Hypothalamus (tissue), 51 donors: ENCODE measurements at regions not wholly inside any gene's neighbourhood (a gene's known extent, or its start where the extent isn't known, plus 50 kb on each side); places are given as distances from the start of the nearest gene placed in this dataset.
"Not testable (repeated sequence)": the region's sequence is repeated elsewhere in the genome, so short reads cannot be mapped to it uniquely, and the experiment has no call there.

Experiments
- DNase-seq, 51 donors: peaks; one replicate each; lab custom pipeline; 2025; lab: John Stamatoyannopoulos, UW

GRCh38 chr9:708182-708550 is 133.3 kb upstream of the DMRT1 start:
- peak in 1 of 51 donors; percentile 74 for DNase-seq

DNA sequence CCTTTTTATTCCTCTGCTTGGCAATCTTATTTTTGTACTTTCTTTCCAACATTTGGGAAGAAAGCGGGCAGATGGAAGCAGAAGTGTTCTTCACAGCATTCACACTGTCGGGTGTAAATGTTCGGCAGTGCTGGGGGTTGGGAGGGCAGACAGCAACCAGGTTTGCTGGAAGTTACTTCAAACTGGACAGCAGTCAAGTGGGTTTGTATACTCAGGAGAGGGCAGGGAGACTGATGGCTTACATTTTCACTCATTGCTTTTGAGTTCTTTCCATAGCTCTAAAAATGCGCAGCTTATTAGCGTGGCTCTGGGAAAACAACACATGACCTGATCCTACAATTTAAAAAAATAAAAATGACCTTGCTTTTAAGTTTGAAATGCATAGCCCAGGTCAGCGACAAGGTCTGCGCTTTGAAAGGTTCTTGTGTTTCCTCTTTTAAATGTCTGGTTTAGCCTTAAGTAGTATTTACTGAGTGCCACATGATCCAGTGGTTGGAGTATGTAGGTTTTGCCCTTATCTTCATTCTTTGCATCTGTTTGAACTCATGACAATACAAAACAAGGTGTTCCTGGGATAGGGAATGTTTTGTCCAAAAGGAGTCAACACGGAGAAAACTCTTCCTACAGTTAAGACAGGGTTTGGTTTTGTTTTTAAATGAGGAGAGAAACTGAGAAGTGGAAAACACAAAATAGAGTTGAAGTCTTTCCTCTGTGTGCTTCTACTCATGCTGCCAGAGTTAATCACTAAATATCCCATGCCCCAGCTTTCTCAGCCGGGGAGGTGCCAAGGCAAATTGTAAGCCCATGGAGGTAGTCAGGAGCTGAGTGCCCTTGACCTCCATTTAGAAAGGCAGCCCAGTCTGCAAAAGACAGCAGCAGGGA is 132.7 kb upstream of the DMRT1 start:
- peak in 1 of 51 donors; percentile 74 for DNase-seq

GRCh38 chr9:710951-711745 is 130.3 kb upstream of the DMRT1 start:
- no peak for DNase-seq

DNA sequence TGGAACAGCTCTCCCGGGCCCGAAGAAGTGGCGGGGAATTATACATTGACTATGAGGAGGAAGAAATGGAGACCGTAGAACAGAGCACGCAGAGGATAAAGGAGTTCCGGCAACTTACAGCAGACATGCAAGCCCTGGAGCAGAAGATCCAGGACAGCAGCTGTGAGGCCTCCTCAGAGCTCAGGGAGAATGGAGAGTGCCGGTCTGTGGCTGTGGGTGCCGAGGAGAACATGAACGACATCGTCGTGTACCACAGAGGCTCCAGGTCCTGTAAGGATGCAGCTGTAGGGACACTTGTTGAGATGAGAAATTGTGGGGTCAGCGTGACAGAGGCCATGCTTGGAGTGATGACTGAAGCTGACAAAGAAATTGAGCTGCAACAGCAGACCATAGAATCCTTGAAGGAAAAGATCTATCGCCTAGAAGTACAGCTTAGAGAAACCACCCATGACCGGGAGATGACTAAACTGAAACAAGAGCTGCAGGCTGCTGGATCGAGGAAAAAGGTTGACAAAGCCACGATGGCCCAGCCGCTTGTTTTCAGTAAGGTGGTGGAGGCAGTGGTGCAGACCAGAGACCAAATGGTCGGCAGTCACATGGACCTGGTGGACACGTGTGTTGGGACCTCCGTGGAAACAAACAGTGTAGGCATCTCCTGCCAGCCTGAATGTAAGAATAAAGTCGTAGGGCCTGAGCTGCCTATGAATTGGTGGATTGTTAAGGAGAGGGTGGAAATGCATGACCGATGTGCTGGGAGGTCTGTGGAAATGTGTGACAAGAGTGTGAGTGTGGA is 129.5 kb upstream of the DMRT1 start:
- DNase-seq, result no peak

DNA sequence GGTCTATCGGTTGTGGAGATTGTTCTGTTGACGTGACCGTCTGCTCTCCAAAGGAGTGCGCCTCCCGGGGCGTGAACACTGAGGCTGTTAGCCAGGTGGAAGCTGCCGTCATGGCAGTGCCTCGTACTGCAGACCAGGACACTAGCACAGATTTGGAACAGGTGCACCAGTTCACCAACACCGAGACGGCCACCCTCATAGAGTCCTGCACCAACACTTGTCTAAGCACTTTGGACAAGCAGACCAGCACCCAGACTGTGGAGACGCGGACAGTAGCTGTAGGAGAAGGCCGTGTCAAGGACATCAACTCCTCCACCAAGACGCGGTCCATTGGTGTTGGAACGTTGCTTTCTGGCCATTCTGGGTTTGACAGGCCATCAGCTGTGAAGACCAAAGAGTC is 128.9 kb upstream of the DMRT1 start:
- no peak for DNase-seq

GRCh38 chr9:713091-713490 is 128.4 kb upstream of the DMRT1 start:
- no peak for DNase-seq

- no peak for DNase-seq
These were observed 126.8 kb upstream of the DMRT1 start for GRCh38 chr9:714675-715074.

DNA sequence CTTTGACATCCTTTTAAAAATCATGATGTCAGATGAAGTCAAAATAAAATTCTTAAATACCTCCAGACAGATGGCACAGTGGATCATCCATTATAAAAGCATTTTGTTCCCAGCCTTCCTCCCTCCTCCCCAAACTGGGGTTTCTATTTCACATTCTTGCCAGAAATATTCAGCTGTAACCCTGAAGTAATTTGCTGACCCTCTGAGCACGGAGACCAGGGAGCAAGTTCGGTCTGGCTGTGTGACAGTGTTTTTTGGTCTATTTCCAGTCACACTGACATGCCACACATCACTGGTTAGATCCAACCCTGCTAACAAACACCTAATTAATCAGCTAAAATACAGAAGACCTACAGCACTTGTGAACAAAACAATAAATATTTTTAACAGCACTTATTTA is 126.2 kb upstream of the DMRT1 start:
- DNase-seq, result peak in 1 of 51 donors; percentile 51

GRCh38 chr9:715743-716400 is 125.6 kb upstream of the DMRT1 start:
- DNase-seq, result peak in 2 of 51 donors; percentile 55 to 77

DNA sequence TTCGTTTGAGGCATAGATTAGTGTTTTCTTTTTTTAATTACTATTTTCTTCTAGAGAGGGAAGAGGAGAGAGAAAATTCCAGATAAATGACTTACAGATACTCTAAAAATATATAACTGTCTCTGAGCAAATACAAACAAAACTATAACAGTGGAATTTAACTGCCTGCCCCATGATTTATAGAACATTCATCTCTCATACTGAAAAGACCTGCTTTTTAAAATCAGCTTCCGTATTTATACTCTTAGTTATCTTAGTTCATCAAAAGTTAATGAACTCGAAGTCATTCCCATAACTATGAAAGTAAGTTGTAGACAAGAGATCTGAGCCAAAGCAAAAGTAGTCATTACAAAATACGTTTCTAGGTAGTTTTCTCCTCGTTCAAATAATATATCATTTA is 123.8 kb upstream of the DMRT1 start:
- no peak for DNase-seq

GRCh38 chr9:720239-720881 is 121.1 kb upstream of the DMRT1 start:
- DNase-seq, result no peak

DNA sequence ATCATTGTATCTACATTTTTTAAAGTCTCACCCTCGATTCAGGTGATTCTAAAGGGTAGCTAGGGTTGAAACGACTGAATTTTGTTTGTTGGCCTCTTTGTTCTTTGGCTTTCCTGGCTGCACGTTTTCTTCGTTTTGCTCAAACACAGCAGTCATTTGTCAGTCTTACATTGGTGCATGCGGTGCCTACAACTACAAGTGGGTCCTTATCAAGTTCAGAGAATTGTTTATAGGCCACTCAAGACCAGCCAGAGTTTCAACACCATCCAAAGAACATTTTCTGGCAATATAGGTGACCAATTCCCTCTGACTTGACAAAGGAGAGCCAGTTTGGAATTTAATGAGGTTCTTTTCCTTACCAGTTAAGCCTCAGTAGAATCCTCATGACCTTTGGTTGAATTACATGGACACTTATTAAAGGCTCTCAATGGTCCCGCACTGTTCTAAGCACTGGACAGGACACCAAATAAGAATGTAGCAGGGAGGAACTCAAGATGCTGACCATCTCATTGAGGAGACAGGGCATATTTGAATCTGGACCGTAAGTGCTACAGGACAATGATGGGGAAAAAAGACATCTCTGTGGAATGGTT is 119.0 kb upstream of the DMRT1 start:
- DNase-seq, result no peak

GRCh38 chr9:724461-724860 is 117.0 kb upstream of the DMRT1 start:
- not testable (repeated sequence) for DNase-seq

DNA sequence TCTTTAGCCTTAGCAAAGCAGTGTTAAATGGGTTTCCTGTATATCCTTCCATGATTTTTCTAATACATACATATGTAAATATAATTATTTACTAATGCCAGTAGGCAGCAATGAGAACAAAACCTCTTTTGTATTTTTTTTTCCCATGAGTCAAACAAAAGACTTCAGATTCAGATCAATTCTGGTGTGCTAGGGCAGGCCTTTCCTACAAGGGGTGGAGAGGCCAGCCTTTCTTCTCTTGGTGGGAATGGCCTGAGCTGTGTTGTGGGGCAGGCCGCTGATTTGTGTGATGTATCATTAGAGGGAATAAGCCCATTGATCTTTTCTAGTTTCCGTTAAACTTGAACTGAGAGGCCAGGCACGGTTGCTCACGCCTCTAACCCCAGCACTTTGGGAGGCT is 115.5 kb upstream of the DMRT1 start:
- DNase-seq, result peak in 6 of 51 donors; percentile 9 to 43 (median 19)

DNA sequence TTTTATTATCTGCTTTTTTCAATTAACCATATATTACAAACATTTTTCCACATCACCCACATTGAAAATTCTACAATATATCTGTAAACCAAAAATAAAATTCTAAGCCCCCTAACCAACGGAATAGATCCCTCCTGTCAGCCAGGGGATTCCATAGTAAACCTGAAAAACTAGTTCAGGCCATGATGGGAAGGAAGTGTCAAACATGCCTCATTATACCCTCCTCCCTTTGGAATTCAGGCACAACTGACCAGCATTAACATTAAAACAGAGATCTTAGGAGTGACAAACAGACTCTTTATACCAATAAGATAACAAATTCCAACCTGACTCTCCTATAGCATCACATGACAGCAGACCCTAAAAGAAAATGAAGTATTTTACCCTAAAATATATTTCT is 113.7 kb upstream of the DMRT1 start:
- no peak for DNase-seq

DNA sequence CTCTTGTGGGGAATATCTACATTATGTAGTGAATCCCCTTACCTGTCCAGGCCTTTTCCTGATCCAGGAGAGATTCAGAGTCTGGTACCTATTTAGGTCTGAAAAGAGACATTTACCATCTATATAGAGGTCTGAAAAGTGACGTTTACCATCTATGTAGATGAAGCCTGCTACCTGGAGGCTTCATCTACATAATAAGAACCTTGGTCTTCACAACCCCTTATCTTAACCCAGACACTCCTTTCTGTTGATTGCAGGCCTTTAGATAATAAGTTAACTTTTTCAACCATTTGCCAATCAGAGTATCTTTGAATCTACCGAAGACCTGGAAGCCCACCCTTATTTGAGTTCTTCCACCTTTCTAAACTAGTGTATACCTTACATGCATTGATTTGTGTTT is 113.0 kb upstream of the DMRT1 start:
- DNase-seq, result no peak

DNA sequence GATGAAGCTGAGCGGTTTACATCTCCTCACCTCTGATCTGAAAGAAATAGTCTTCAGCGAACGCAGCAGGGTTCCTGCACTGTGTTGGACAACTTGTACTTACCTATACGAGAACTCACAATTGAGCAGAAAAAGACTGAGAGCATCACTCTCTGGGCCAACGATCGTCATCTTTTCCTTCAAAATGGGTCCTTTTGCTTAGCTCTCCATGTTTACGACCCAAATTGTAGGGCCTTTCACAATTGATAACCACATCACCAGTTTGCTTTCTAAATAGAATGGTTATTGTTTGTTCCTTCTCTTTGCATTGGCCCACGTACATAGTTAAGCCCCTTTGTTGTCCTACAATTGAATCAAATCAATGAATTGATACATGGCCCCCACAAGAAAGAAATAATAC is 110.0 kb upstream of the DMRT1 start:
- no peak for DNase-seq

DNA sequence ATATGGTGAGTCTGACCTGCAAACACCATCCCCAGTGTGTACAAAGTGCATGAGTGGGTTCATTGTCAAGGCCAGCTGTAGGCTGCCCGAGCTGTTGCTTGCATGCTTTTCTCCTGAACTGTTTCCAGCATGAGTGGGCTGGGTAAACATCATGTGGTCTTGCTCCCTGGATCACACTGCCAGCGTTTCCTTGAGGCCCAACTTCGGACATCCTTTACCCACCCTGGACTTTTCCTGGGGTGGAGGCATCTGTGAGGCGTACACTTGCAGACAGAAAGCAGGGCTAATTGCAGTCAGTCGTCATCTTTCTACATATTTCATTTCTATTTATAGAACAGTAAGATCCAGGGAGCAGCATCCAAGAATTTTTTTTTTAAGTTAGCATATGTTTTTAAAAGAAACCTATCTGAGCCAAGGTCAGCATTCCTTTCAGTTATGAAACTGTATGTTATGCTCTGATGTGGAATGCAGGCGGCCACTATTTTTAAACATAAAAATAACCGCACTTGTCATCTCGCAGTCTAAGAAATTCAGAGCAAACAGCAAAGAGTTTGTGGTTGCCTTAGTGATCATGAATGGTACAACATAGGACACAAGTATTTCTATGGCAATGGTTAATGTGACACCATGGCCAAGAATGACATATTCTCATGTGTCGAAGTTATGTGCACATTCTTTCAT is 106.5 kb upstream of the DMRT1 start:
- peak in 26 of 51 donors; percentile 13 to 74 (median 45) for DNase-seq
